ENCODE measurements at regions not wholly inside any gene's neighbourhood (a gene's known extent, or its start where the extent isn't known, plus 50 kb on each side); places are given as distances from the start of the nearest gene placed in this dataset.

GRCh38 chr9:546797-547223 is 294.7 kb upstream of the DMRT1 start:
- peak; percentile 77 for TF ChIP-seq CTCF (conservative IDR thresholded peaks at IDR 0.05; ENCODE audit: low read length)
- TF ChIP-seq EZH2phosphoT487 (IDR thresholded peaks at IDR 0.05; ENCODE audit: borderline replicate concordance, low read depth, low read length) = no peak

Data from OCI-LY7 (cell line).